ENCODE measurements at regions not wholly inside any gene's neighbourhood (a gene's known extent, or its start where the extent isn't known, plus 50 kb on each side); places are given as distances from the start of the nearest gene placed in this dataset.

GRCh38 chr6:125670568-125670967 lies 78.9 kb upstream of the HEY2 start:
- no peak for TF ChIP-seq CTCF (conservative IDR thresholded peaks at IDR 0.05 in 1 of 2, IDR thresholded peaks at IDR 0.05 in 1 of 2; ENCODE audit: extremely low read depth in 1 of 2, insufficient read depth in 1 of 2, low read depth in 1 of 2, low read length in 2 of 2)
- no peak for TF ChIP-seq EZH2 (IDR thresholded peaks at IDR 0.05; ENCODE audit: borderline replicate concordance, low read length)
